CD4-positive, alpha-beta memory T cell (primary cell): ENCODE measurements at regions not wholly inside any gene's neighbourhood (a gene's known extent, or its start where the extent isn't known, plus 50 kb on each side); places are given as distances from the start of the nearest gene placed in this dataset.

ENCODE experiments used
- CTCF ChIA-PET: fragments of 350-600 bp; sonication (Branson Sonifier 250); formaldehyde crosslinking; loops from one replicate; lab custom pipeline; 2021; ENCODE audit warnings: inconsistent platforms; ENCODE audit not compliant: partially characterized antibody; lab: Charles Lee
- POLR2A ChIA-PET: fragments of 350-600 bp; sonication (Branson Sonifier 250); formaldehyde crosslinking; loops from one replicate; lab custom pipeline; 2021; ENCODE audit not compliant: partially characterized antibody; lab: Charles Lee
- DNase-seq, 5 donors: peaks; one replicate each; pipeline versions ENCODE4 v3.0.0 to v3.0.0-alpha.2; 2020 to 2022; ENCODE audit warnings: mixed read lengths in 1 of 5
- H3K27ac ChIP-seq: one replicate; pipeline ENCODE4 v1.7.0; 2013; ENCODE audit warnings: low read depth, low read length
- H3K27me3 ChIP-seq: 2 replicates; pipeline ENCODE4 v1.7.0; 2013; ENCODE audit warnings: mild to moderate bottlenecking, low read length, moderate library complexity; ENCODE audit not compliant: insufficient read depth
- H3K36me3 ChIP-seq: 2 replicates; pipeline ENCODE4 v1.7.0; 2013; ENCODE audit warnings: mild to moderate bottlenecking, low read length, moderate library complexity; ENCODE audit not compliant: insufficient read depth
- H3K4me1 ChIP-seq: 2 replicates; pipeline ENCODE4 v1.7.0; 2013; ENCODE audit warnings: mild to moderate bottlenecking, low read length, moderate library complexity; ENCODE audit not compliant: insufficient read depth
- H3K4me3 ChIP-seq, 2 donors: one replicate each; pipeline ENCODE4 v1.7.0; 2013; ENCODE audit warnings: low read length in 2 of 2, mild to moderate bottlenecking in 1 of 2
- H3K9me3 ChIP-seq, 2 donors: one replicate each; pipeline ENCODE4 v1.7.0; 2013; ENCODE audit warnings: low read length in 2 of 2, control low read depth in 1 of 2; ENCODE audit not compliant: control insufficient read depth in 1 of 2
- H3K27ac Mint-ChIP-seq, 7 donors: one replicate each; pipeline ENCODE4 v1.8.0; 2020 to 2021; ENCODE audit warnings: mixed read lengths in 7 of 7, mild to moderate bottlenecking in 6 of 7, inconsistent platforms in 3 of 7, moderate library complexity in 3 of 7
- H3K27me3 Mint-ChIP-seq, 2 donors: one replicate each; pipeline ENCODE4 v1.8.0; 2020 to 2021; ENCODE audit warnings: mixed read lengths in 2 of 2
- H3K36me3 Mint-ChIP-seq, 2 donors: one replicate each; pipeline ENCODE4 v1.8.0; 2020 to 2021; ENCODE audit warnings: mixed read lengths in 2 of 2, inconsistent platforms in 1 of 2, mild to moderate bottlenecking in 1 of 2
- H3K4me1 Mint-ChIP-seq, 4 donors: one replicate each; pipeline ENCODE4 v1.8.0; 2020 to 2021; ENCODE audit warnings: mixed read lengths in 4 of 4, mild to moderate bottlenecking in 1 of 4
- H3K4me3 Mint-ChIP-seq, 8 donors: one replicate each; pipeline ENCODE4 v1.8.0; 2020 to 2021; ENCODE audit warnings: mixed read lengths in 8 of 8, mild to moderate bottlenecking in 7 of 8, moderate library complexity in 6 of 8, inconsistent platforms in 3 of 8
- H3K9me3 Mint-ChIP-seq, 8 donors: one replicate each; pipeline ENCODE4 v1.8.0; 2020 to 2021; ENCODE audit warnings: mixed read lengths in 8 of 8, mild to moderate bottlenecking in 5 of 8, inconsistent platforms in 3 of 8, moderate library complexity in 1 of 8
- intact Hi-C: fragments of 100-400 bp; cut with micrococcal nuclease; formaldehyde crosslinking; loops from one replicate; pipeline ENCODE4 v1.15.1; 2023

DNA sequence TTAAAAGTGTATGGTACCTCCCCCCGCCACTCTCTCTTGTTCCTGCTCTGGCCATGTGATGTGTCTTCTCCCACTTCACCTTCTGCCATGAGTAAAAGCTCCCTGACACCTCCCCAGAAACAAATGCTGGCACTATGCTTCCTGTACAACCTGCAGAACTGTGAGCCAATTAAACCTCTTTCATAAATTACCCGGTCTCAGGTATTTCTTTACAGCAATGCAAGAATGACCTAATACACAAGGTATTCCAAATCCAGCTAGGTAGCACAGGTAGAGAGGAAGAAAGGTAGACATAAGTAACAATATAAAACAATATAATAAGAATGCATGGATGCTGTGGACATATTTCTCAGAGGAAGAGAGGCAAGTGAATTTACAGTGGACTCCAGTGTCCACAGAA, 394.1 kb upstream of the ARID1B start:
- ChIA-PET POLR2A (interaction anchor here (0.7 kb wide), 1 partner anchor 12 kb away, joined by 3 read pairs; no protein-coding TSS in a partner anchor), CTCF (interaction anchor here (1.1 kb wide), 1 partner anchor 12 kb away, joined by 3 read pairs; no protein-coding TSS in a partner anchor)
- Histone ChIP-seq H3K4me3 (no peak overlapping the region), H3K9me3 (no peaks in the 10 kb centered on the region), H3K27ac (no peak overlapping the region), H3K36me3 (no peaks in the 10 kb centered on the region), H3K27me3 (no peaks in the 10 kb centered on the region), H3K4me1 (no peaks in the 10 kb centered on the region)
- peaks cover 0 to 5% (median 0%) of the 10 kb centered on the region in 8 donors for H3K9me3 Mint-ChIP-seq
- H3K4me3 Mint-ChIP-seq: no peak overlapping the region
- no peak for DNase-seq
- intact Hi-C loops: no loop called here
- H3K27me3 Mint-ChIP-seq: peaks cover 0 to 5% of the 10 kb centered on the region in 2 donors
- peaks cover 0 to 17% (median 2%) of the 10 kb centered on the region in 4 donors for H3K4me1 Mint-ChIP-seq
- peaks cover 0 to 22% of the 10 kb centered on the region in 2 donors for H3K36me3 Mint-ChIP-seq
- peak overlapping the region in 1 of 7 donors; percentile 45 for H3K27ac Mint-ChIP-seq

DNA sequence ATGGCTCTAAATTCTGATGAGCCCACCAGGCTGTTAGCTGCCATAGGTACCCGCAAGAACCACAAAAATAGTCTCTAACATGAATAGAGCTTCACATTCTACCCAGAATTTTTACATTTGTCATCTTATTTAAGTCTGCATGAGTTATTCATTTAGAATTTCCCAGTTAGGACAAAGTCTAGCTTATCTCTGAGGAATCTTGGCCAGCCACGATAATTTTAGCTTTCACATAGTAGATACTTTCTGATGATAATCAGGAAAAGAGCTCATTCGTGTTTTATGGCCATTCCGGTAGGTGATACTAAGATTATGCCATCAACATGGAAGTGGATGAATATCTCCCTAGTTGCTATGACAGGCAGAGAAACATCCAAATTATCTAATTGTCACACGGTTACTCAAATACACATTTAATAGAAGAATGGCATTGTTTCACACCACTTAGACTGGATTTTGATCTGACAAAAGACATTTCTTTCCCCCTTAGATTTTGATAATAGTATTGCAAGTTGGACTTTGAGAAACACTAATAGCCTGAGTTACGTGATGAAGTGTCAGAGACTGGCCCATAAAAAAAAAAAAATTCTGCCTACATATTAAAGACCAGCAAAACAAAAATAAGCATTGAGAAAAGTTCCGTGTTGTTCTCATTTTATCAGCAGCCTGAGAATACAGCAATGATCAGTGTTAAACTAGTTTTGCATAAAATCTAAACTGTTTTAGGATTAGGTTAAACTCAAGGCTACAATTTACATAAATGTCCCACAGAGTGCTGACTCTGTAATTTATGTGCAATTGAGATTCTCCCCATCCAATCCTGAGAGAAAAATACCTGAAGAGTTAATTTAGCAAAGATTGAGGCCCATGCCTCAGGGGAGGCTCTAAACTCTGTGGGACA, 397.5 kb upstream of the ARID1B start:
- Mint-ChIP-seq H3K27ac (peak overlapping the region in 3 of 7 donors; percentile 18 to 47 (median 42)), H3K36me3 (peaks cover 0 to 11% of the 10 kb centered on the region in 2 donors), H3K4me3 (no peak overlapping the region), H3K27me3 (peaks cover 0 to 3% of the 10 kb centered on the region in 2 donors), H3K4me1 (peaks cover 0 to 13% (median 2%) of the 10 kb centered on the region in 4 donors), H3K9me3 (no peaks in the 10 kb centered on the region)
- Histone ChIP-seq H3K36me3 (no peaks in the 10 kb centered on the region), H3K4me1 (no peaks in the 10 kb centered on the region), H3K9me3 (no peaks in the 10 kb centered on the region), H3K27ac (no peak overlapping the region), H3K27me3 (no peaks in the 10 kb centered on the region), H3K4me3 (no peak overlapping the region)
- ChIA-PET CTCF (interaction anchor here (0.9 to 1.7 kb wide), 3 partner anchors 16 to 185 kb away, joined by 3 to 5 read pairs (median 3); no protein-coding TSS in a partner anchor), POLR2A (interaction anchor here (0.8 kb wide), 1 partner anchor 16 kb away, joined by 3 read pairs; no protein-coding TSS in a partner anchor)
- intact Hi-C loops: loop anchor here (1.0 to 10.0 kb wide), 3 partner anchors 12 to 805 kb away; no protein-coding TSS in a partner anchor
- no peak for DNase-seq

DNA sequence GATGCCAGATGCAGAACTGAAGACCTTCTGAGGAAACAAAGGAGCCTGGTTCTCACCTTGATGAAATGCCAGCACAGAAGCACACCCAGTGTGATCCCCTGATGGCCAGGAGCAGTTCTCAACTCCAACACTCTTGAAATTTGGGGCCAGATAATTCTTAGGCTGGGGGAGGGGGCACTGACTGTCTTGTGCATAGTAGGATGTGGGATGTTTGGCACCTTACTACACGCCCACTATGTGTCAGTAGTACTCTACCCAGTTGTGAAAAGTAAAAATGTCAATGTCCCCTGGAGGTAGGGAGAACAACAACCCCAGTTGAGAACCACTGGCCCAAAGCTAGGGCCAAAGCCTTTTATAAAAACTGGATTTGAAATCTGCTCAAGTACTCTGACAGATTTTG, 398.3 kb upstream of the ARID1B start:
- peak overlapping the region in 4 of 7 donors; percentile 39 to 65 (median 45) for H3K27ac Mint-ChIP-seq
- Histone ChIP-seq H3K4me3 (no peak overlapping the region), H3K9me3 (no peaks in the 10 kb centered on the region), H3K36me3 (no peaks in the 10 kb centered on the region), H3K27me3 (no peaks in the 10 kb centered on the region), H3K27ac (no peak overlapping the region), H3K4me1 (no peaks in the 10 kb centered on the region)
- H3K4me1 Mint-ChIP-seq: peaks cover 0 to 13% (median 2%) of the 10 kb centered on the region in 4 donors
- no peaks in the 10 kb centered on the region for H3K9me3 Mint-ChIP-seq
- peaks cover 0 to 3% of the 10 kb centered on the region in 2 donors for H3K27me3 Mint-ChIP-seq
- CTCF ChIA-PET: interaction anchor here (0.9 to 1.7 kb wide), 3 partner anchors 17 to 186 kb away, joined by 3 to 5 read pairs (median 3); no protein-coding TSS in a partner anchor
- DNase-seq: peak in 4 of 5 donors; percentile 18 to 41 (median 26)
- POLR2A ChIA-PET: interaction anchor here (0.8 kb wide), 1 partner anchor 17 kb away, joined by 3 read pairs; no protein-coding TSS in a partner anchor
- intact Hi-C loops: loop anchor here (1.0 to 10.0 kb wide), 3 partner anchors 12 to 806 kb away; no protein-coding TSS in a partner anchor
- peaks cover 0 to 6% of the 10 kb centered on the region in 2 donors for H3K36me3 Mint-ChIP-seq
- no peak overlapping the region for H3K4me3 Mint-ChIP-seq

DNA sequence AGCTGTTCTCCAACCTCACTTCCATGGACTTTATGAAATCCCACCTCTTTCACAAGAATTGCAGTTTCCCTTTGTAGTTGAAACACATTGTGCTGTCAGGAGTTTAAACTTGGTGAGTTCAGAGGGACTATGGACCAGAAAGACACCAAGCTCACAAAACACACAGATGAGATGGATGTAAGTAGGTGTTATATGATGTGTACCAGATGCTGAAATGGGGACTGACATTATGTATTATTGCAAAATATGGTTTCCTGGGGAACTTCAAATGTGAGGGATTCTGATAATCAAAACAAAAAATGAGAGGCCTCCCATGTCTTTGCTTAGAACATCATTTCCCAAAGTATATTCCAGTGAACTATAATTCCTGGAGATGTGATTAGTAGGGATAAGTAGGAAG, 401.1 kb upstream of the ARID1B start:
- Histone ChIP-seq H3K4me1 (no peaks in the 10 kb centered on the region), H3K4me3 (no peak overlapping the region), H3K27me3 (no peaks in the 10 kb centered on the region), H3K27ac (no peak overlapping the region), H3K36me3 (no peaks in the 10 kb centered on the region), H3K9me3 (no peaks in the 10 kb centered on the region)
- DNase-seq: no peak
- Mint-ChIP-seq H3K4me1 (peaks cover 0 to 8% (median 2%) of the 10 kb centered on the region in 4 donors), H3K27ac (peak overlapping the region in 1 of 7 donors; percentile 19), H3K4me3 (no peak overlapping the region), H3K27me3 (no peaks in the 10 kb centered on the region), H3K9me3 (peaks cover 0 to 3% (median 0%) of the 10 kb centered on the region in 8 donors), H3K36me3 (no peaks in the 10 kb centered on the region)
- ChIA-PET CTCF (no interaction called here), POLR2A (no interaction called here)
- intact Hi-C loops: loop anchor here (5.0 to 10.0 kb wide), 2 partner anchors 186 to 809 kb away; no protein-coding TSS in a partner anchor

DNA sequence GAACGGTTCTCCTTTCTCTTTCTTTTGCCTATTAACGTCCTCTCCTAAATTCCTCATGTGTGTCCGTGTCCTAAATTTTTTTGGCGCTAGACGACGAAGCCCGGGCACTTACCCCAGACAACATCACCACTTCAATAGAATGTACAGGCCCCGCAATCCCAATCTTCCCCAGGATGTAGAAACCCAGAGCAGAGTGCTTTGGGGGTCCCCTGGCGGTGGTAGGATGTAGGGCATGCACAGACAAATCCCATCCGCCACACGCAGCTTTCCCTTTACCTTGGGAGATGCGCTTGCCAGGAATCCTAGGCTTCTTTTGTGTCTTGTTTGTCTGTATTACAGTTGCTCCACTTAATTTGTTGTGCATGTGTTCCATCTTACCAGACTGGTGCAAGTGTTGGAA, 417.3 kb upstream of the ARID1B start:
- H3K36me3 ChIP-seq: no peaks in the 10 kb centered on the region
- peaks cover 0 to 5% (median 0%) of the 10 kb centered on the region in 4 donors for H3K4me1 Mint-ChIP-seq
- H3K27ac Mint-ChIP-seq: no peak overlapping the region
- H3K4me1 ChIP-seq: no peaks in the 10 kb centered on the region
- no peak overlapping the region for H3K27ac ChIP-seq
- CTCF ChIA-PET: no interaction called here
- no peaks in the 10 kb centered on the region for H3K9me3 ChIP-seq
- intact Hi-C loops: no loop called here
- H3K9me3 Mint-ChIP-seq: peaks cover 0 to 9% (median 2%) of the 10 kb centered on the region in 8 donors
- H3K27me3 Mint-ChIP-seq: peaks cover 0 to 2% of the 10 kb centered on the region in 2 donors
- no peaks in the 10 kb centered on the region for H3K27me3 ChIP-seq
- H3K4me3 ChIP-seq: no peak overlapping the region
- H3K36me3 Mint-ChIP-seq: peaks cover 3 to 37% of the 10 kb centered on the region in 2 donors
- no peak for DNase-seq
- POLR2A ChIA-PET: no interaction called here
- H3K4me3 Mint-ChIP-seq: no peak overlapping the region

DNA sequence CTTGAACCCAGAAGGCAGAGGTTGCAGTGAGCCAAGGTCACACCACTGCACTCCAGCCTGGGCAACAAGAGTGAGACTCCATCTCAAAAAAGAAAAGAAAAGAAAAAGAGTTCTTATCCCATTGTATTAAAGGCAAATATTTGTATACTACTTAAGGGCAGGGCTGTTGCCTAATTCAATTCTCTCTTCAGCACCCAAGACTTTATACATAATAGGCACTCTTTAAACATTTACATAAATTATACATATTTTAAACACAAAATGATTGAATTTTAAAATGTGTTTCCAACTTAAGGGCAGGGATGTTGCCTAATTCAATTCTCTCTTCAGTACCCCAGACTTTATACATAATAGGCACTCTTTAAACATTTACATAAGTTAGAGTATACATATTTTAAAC, 424.3 kb upstream of the ARID1B start:
- H3K4me3 ChIP-seq: no peak overlapping the region
- POLR2A ChIA-PET: no interaction called here
- no peaks in the 10 kb centered on the region for H3K27me3 ChIP-seq
- Mint-ChIP-seq H3K4me1 (no peaks in the 10 kb centered on the region), H3K27me3 (peaks cover 0 to 2% of the 10 kb centered on the region in 2 donors), H3K27ac (no peak overlapping the region), H3K36me3 (peaks cover 3 to 20% of the 10 kb centered on the region in 2 donors), H3K9me3 (peaks cover 0 to 9% (median 3%) of the 10 kb centered on the region in 8 donors), H3K4me3 (no peak overlapping the region)
- no peaks in the 10 kb centered on the region for H3K36me3 ChIP-seq
- intact Hi-C loops: no loop called here
- H3K9me3 ChIP-seq: no peaks in the 10 kb centered on the region
- DNase-seq: no peak
- H3K4me1 ChIP-seq: no peaks in the 10 kb centered on the region
- no peak overlapping the region for H3K27ac ChIP-seq
- CTCF ChIA-PET: no interaction called here
